HEK293T (cell line): ENCODE measurements at regions not wholly inside any gene's neighbourhood (a gene's known extent, or its start where the extent isn't known, plus 50 kb on each side); places are given as distances from the start of the nearest gene placed in this dataset.

Source experiments
- CTCF ChIA-PET: fragments of 350-600 bp; formaldehyde crosslinking; extraction: SDS; loops from one replicate; lab custom pipeline; 2021; ENCODE audit warnings: antibody characterized with exemption, inconsistent platforms; lab: Yijun Ruan, JAX
- POLR2A ChIA-PET: fragments of 350-600 bp; formaldehyde crosslinking; extraction: SDS; loops from one replicate; lab custom pipeline; 2020; ENCODE audit warnings: antibody characterized with exemption, inconsistent platforms; lab: Yijun Ruan, JAX
- DNase-seq: peaks from one replicate; pipeline ENCODE4 v3.0.0; 2012; ENCODE audit warnings: mixed read lengths; ENCODE audit errors: extremely low spot score
- ARNT ChIP-seq: fragments of 450-650 bp; IDR thresholded peaks from 2 replicates; pipeline ENCODE4 v1.6.1; 2017; ENCODE audit warnings: mild to moderate bottlenecking
- BHLHE40 ChIP-seq: fragments of 450-650 bp; IDR thresholded peaks from 2 replicates; pipeline ENCODE4 v1.6.1; 2016; ENCODE audit warnings: mild to moderate bottlenecking, moderate library complexity, borderline replicate concordance
- CTBP1 ChIP-seq: fragments of 450-650 bp; IDR thresholded peaks from 2 replicates; pipeline ENCODE4 v1.6.1; 2016; ENCODE audit warnings: borderline replicate concordance
- ELF4 ChIP-seq: fragments of 450-650 bp; IDR thresholded peaks from 2 replicates; pipeline ENCODE4 v1.6.1; 2017; ENCODE audit warnings: antibody characterized with exemption
- FOXA1 ChIP-seq: fragments of 450-650 bp; IDR thresholded peaks from 2 replicates; pipeline ENCODE4 v1.6.1; 2016; ENCODE audit warnings: mild to moderate bottlenecking
- FOXK2 ChIP-seq: fragments of 450-650 bp; IDR thresholded peaks from 2 replicates; pipeline ENCODE4 v1.6.1; 2016; ENCODE audit warnings: mild to moderate bottlenecking
- FOXM1 ChIP-seq: fragments of 450-650 bp; IDR thresholded peaks from 2 replicates; pipeline ENCODE4 v1.6.1; 2017; ENCODE audit warnings: mild to moderate bottlenecking, borderline replicate concordance
- HDGF ChIP-seq: fragments of 450-650 bp; IDR thresholded peaks from 2 replicates; pipeline ENCODE4 v1.6.1; 2017; ENCODE audit warnings: antibody characterized with exemption, borderline replicate concordance
- L3MBTL2 ChIP-seq: fragments of 450-650 bp; conservative IDR thresholded peaks from 2 replicates; pipeline ENCODE4 v1.6.1; 2016; ENCODE audit warnings: mild to moderate bottlenecking
- LEF1 ChIP-seq: fragments of 450-650 bp; IDR thresholded peaks from 2 replicates; pipeline ENCODE4 v1.6.1; 2017; ENCODE audit warnings: mild to moderate bottlenecking, borderline replicate concordance
- NFRKB ChIP-seq: fragments of 450-650 bp; IDR thresholded peaks from 2 replicates; pipeline ENCODE4 v1.6.1; 2016; ENCODE audit warnings: mild to moderate bottlenecking, moderate library complexity
- PKNOX1 ChIP-seq: fragments of 450-650 bp; IDR thresholded peaks from 2 replicates; pipeline ENCODE4 v1.6.1; 2016
- SP1 ChIP-seq: fragments of 450-650 bp; IDR thresholded peaks from 2 replicates; pipeline ENCODE4 v1.6.1; 2017
- SUZ12 ChIP-seq: fragments of 450-650 bp; IDR thresholded peaks from 2 replicates; pipeline ENCODE4 v1.6.1; 2016; ENCODE audit warnings: mild to moderate bottlenecking
- TARDBP ChIP-seq: fragments of 450-650 bp; IDR thresholded peaks from 2 replicates; pipeline ENCODE4 v1.6.1; 2016
- ZNF384 ChIP-seq: fragments of 450-650 bp; IDR thresholded peaks from 2 replicates; pipeline ENCODE4 v1.6.1; 2016

DNA sequence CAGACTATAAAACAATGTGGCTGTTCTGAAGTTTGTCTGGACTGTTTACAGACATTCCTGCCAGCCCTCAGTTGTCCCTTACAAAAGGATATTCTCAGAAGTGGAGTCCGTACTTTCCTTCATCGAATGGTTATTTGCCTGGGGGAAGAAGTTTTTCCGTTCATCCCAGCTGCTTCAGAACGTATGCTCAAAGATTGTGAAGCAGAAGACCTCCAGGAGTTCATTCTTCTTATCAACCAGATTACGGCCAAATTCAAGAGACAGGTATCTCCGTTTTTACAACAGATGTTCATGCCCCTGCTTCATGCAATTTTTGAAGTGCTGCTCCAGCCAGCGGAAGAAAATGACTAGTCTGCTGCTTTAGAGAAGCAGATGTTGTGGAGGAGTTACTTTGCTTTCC, 174.3 kb upstream of the NUPR2 start:
- POLR2A ChIA-PET = no interaction called here
- TF ChIP-seq ARNT (no peak), ELF4 (no peak), FOXA1 (no peak), LEF1 (no peak), BHLHE40 (no peak), SUZ12 (no peak)
- CTCF ChIA-PET = no interaction called here
- no peak for DNase-seq

GRCh38 chr7:56287429-56288138, 171.4 kb upstream of the NUPR2 start:
- no peak for DNase-seq
- POLR2A ChIA-PET = no interaction called here
- CTCF ChIA-PET = no interaction called here
- no peak for TF ChIP-seq FOXA1
- TF ChIP-seq HDGF = no peak
- TF ChIP-seq NFRKB = no peak
- TF ChIP-seq BHLHE40 = no peak
- TF ChIP-seq LEF1 = no peak
- TF ChIP-seq SUZ12 = no peak
- TF ChIP-seq CTBP1 = no peak
- TF ChIP-seq L3MBTL2 = no peak
- TF ChIP-seq ZNF384 = no peak
- TF ChIP-seq FOXM1 = no peak

DNA sequence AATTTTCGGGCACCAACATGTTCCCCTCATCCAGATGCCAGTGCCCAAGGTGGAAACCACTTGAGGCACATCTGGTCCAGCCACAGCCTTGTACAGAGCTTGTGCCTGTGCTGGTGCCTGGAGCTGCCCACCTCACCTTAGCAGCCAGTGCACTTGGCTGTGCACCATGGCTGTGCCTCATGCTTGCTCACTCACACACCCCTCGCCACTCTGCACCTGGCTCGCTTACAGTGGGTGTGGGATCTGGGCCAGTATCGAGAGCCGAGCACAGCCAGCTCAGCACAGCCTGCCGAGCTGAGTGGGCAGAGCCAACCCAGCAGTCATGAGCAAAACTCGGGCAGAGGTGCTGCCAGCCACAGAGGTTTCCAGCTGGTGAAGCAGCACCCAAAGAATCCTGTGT, 139.9 kb upstream of the NUPR2 start:
- TF ChIP-seq FOXM1 (no peak), PKNOX1 (no peak), FOXK2 (no peak), NFRKB (no peak), L3MBTL2 (no peak), ELF4 (no peak), ARNT (no peak), ZNF384 (no peak), CTBP1 (no peak), HDGF (no peak), BHLHE40 (no peak), LEF1 (no peak)
- DNase-seq = no peak
- ChIA-PET POLR2A (no interaction called here), CTCF (no interaction called here)

DNA sequence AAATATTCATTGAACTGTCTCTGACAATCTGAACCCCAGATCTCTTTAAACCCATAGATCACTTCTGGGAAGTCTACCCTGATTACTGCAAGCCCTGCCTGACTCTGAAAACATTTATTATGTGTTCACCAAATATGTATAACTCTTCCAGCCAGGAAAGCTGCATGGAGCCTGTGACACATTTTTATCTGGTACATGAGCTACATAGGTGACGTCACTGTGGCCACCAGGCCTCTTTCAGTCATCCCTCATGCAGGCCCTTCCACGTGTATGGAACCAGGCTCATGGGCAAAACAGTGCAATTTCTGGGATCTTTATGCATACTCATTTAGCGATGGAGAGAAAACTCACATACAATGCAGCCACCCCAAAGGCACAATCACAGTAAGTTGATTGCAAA, 133.9 kb upstream of the NUPR2 start:
- TF ChIP-seq NFRKB (no peak), FOXK2 (no peak), CTBP1 (no peak), FOXM1 (no peak), PKNOX1 (no peak), ARNT (no peak), TARDBP (no peak), L3MBTL2 (no peak)
- no peak for DNase-seq
- CTCF ChIA-PET = no interaction called here
- POLR2A ChIA-PET = no interaction called here

DNA sequence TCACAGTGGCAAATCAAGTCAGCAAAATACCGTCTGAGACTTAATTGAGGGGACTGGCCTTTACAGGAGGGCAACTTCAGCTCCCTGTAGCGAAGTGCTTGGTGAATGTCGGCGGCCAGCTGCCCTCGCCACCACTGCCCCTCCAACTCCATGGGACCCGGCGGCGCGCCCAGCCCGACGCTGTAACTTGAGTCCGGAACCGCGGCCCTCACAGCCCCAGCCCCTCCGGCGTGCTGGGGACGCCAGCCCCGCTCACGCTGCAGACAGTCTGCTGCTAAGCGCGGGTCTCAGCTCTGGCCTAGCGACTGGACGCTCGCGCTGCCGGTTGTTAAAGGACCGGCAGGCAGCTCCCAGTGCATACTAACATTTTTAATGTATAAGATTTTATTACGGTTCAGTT, 113.4 kb upstream of the NUPR2 start:
- ChIA-PET CTCF (no interaction called here), POLR2A (no interaction called here)
- TF ChIP-seq FOXM1 = no peak
- no peak for TF ChIP-seq BHLHE40
- TF ChIP-seq L3MBTL2 = no peak
- TF ChIP-seq CTBP1 = no peak
- TF ChIP-seq SP1 = no peak
- no peak for TF ChIP-seq TARDBP
- no peak for TF ChIP-seq FOXK2
- no peak for TF ChIP-seq FOXA1
- TF ChIP-seq NFRKB = no peak
- no peak for TF ChIP-seq LEF1
- no peak for TF ChIP-seq PKNOX1
- TF ChIP-seq HDGF = no peak
- no peak for TF ChIP-seq ARNT
- no peak for TF ChIP-seq ELF4
- TF ChIP-seq ZNF384 = no peak
- TF ChIP-seq SUZ12 = no peak
- no peak for DNase-seq

GRCh38 chr7:56222866-56223265, 106.6 kb upstream of the NUPR2 start:
- ChIA-PET CTCF (no interaction called here), POLR2A (no interaction called here)
- DNase-seq = no peak

DNA sequence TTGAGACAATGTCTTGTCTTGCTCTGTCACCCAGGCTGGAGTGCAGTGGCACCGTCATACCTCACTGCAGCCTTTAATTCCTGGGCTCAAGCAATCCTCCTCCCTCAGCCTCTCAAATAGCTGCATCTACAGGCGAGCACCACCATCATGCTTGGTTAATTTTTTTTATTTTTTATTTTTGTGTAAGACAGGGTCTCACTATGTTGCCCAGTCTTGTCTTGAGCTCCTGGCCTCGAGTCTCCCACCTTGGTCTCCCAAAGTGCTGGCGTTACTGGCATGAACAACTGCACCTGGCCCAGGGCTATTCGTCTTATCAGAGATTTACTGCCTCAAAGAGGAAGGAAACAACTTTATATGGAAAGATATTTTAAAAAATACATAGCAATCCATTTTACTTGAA, 102.8 kb upstream of the NUPR2 start:
- ChIA-PET POLR2A (no interaction called here), CTCF (no interaction called here)
- TF ChIP-seq ELF4 (no peak), FOXK2 (no peak), BHLHE40 (no peak), HDGF (no peak), TARDBP (no peak), FOXM1 (no peak), L3MBTL2 (no peak), SUZ12 (no peak), LEF1 (no peak), PKNOX1 (no peak), NFRKB (no peak), ARNT (no peak), FOXA1 (no peak), SP1 (no peak), CTBP1 (no peak), ZNF384 (no peak)

More at GRCh38 chr7:56222866-56223265, 106.6 kb upstream of the NUPR2 start:
- no peak for TF ChIP-seq BHLHE40
- no peak for TF ChIP-seq L3MBTL2
- TF ChIP-seq SP1 = no peak

More for the DNA sequence above, 102.8 kb upstream of the NUPR2 start:
- DNase-seq = no peak
